GM12801 (cell line): ENCODE measurements at regions not wholly inside any gene's neighbourhood (a gene's known extent, or its start where the extent isn't known, plus 50 kb on each side); places are given as distances from the start of the nearest gene placed in this dataset.

Experiments used
- CTCF ChIP-seq: IDR thresholded peaks from one replicate; pipeline ENCODE4 v1.5.1; 2011; ENCODE audit warnings: control low read depth; ENCODE audit not compliant: insufficient read length; ENCODE audit errors: extremely low read depth

- no peak for TF ChIP-seq CTCF
These were observed 60.6 kb upstream of the AMPD3 start for GRCh38 chr11:10394229-10395101.

GRCh38 chr11:10395166-10395897 is 59.7 kb upstream of the AMPD3 start:
- TF ChIP-seq CTCF: no peak

- no peak for TF ChIP-seq CTCF
These were observed 58.3 kb upstream of the AMPD3 start for GRCh38 chr11:10396771-10397170.

DNA sequence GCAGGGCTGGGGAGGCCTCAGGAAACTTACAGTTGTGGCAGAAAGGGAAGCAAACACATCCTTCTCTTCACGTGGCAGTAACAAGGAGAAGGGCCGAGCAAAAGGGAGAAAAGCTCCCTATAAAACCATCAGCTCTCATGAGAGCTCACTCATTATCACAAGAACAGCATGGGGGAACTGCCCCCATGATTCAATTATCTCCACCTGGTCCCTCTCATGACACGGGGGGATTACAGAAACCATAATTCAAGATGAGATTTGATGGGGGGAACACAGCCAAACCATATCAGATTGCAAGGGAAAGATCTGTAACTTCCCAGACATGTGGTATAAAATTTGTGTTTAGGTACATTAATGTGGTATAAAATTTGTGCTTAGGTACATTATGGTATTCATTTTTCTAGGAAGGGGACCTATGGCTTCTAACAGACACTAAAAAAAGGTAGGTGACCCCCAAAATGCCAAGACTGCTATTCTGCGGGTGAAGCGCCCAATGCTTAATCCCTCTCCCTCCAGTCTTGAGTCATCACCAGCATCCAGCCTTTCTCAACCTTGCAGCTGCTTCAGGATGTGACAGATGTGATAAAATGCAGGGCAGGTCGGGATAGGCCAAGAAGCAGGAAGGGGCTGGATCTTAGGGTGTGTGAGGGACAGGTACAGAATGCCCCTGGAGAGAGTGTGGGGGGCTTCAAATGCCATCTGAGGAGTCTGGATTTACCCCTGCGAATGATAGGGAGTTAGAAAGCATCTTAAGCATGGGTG is 57.7 kb upstream of the AMPD3 start:
- TF ChIP-seq CTCF: no peak

DNA sequence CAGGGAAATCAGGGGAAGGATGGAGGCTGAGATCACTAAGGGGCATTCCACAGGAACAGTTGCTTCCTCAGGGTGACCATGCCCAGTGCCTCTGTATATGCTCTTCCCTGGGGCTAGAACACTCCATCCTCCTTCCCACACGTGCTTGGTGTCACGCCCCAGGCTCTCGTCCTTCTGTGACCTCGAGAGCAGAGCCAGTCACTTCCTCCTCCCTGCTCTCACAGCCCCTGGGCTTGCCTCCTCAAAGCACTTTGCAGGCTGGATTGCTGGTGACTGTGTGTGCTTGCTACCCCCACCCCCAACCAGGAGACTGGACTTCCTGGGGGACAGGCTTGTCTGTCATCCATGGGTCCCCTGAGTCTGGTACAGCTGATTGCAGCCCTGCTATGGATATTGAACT is 56.5 kb upstream of the AMPD3 start:
- TF ChIP-seq CTCF: no peak

DNA sequence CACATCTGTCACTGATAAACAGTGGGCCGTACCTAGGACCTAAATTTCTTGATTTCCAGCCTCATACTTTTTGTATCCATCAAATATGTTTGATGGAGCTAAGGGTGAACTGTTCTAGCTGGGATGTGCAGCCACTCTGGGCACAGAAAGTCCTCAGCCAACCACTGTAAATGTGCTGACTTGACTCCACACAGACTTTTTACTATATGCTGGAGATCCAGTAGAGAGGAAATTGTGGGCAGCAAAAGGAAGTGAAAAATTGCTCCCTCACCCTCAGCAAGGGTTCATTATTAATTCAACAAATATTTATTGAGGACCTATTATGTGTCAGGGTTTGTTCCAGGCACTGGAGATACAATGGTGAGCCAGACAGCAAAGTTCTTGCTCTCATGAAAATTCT is 54.2 kb upstream of the AMPD3 start:
- TF ChIP-seq CTCF: no peak

DNA sequence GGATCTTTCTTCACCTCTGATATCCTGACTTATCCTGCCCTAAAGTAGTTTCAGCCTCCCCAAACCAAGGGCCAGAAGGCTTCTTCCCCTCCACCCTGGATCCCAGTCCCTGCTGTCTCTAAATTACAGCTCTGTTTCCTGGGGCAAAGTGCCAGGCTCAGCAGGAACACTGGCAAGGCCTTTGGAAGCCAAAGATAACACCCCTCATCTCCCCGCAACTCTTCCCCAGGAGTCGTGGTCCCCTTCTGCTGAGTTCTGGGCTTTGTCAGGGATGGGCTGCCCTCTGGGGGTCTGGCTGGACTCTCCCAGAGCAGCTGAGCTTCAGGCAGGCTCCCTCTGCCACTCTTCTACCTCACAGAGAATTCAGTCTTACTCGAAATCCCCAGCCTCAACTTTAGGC is 53.8 kb upstream of the AMPD3 start:
- TF ChIP-seq CTCF: no peak
